GM12891 (cell line): ENCODE measurements at regions not wholly inside any gene's neighbourhood (a gene's known extent, or its start where the extent isn't known, plus 50 kb on each side); places are given as distances from the start of the nearest gene placed in this dataset.

Source experiments
- POLR2A ChIP-seq: IDR thresholded peaks from 2 replicates; pipeline ENCODE4 v1.6.1; 2011; ENCODE audit warnings: low read depth, low read length, control low read depth
- POLR2AphosphoS5 ChIP-seq: IDR thresholded peaks from 2 replicates; pipeline ENCODE4 v1.6.1; 2011; ENCODE audit warnings: low read depth, low read length, control low read depth

GRCh38 chr15:60218256-60218655 lies 179.5 kb downstream of the ANXA2 start:
- TF ChIP-seq POLR2AphosphoS5 (no peak), POLR2A (no peak)
